SK-N-SH (cell line): ENCODE measurements at regions not wholly inside any gene's neighbourhood (a gene's known extent, or its start where the extent isn't known, plus 50 kb on each side); places are given as distances from the start of the nearest gene placed in this dataset.

Source experiments
- CTCF ChIA-PET: fragments of 300-600, 350-600 bp; formaldehyde crosslinking; extraction: SDS; loops from one replicate; lab custom pipeline; 2021; lab: Yijun Ruan, JAX
- POLR2A ChIA-PET: fragments of 350-600 bp; sonication (Branson Sonifier 250); formaldehyde crosslinking; extraction: SDS; loops from one replicate; lab custom pipeline; 2020; ENCODE audit warnings: antibody characterized with exemption, inconsistent platforms; lab: Yijun Ruan, JAX
- DNase-seq: peaks from one replicate; pipeline ENCODE4 v3.0.0; 2012
- H2AFZ ChIP-seq: fragments of 200-600 bp; sonication (generic); 2 replicates; pipeline ENCODE4 v1.8.1; 2016; ENCODE audit warnings: antibody characterized with exemption, mild to moderate bottlenecking, low read depth
- H3F3A ChIP-seq: fragments of 200-600 bp; sonication (generic); replicated peaks from 2 replicates; pipeline ENCODE3; 2016; ENCODE audit warnings: antibody characterized with exemption, mild to moderate bottlenecking; ENCODE audit not compliant: insufficient read depth
- H3K27ac ChIP-seq, 2 experiments: fragments of 200-500 bp in 1 of 2; fragments of 200-600 bp in 1 of 2; sonication (Bioruptor generic) in 1 of 2; sonication (generic), shearing (Covaris generic) in 1 of 2; 2 replicates each; pipeline versions ENCODE4 v1.5.1 to v1.6.1; 2014 to 2016; ENCODE audit warnings: low read depth in 2 of 2, inconsistent platforms in 1 of 2, low read length in 1 of 2, mild to moderate bottlenecking in 1 of 2, mixed read lengths in 1 of 2
- H3K27me3 ChIP-seq: fragments of 200-600 bp; sonication (generic), shearing (Covaris generic); 2 replicates; pipeline ENCODE4 v1.6.1; 2016; ENCODE audit warnings: mixed run types; ENCODE audit not compliant: insufficient read depth
- H3K36me3 ChIP-seq, 2 experiments: fragments of 200-500 bp in 1 of 2; fragments of 200-600 bp in 1 of 2; sonication (Bioruptor generic) in 1 of 2; sonication (generic) in 1 of 2; replicated peaks in 1 of 2; 2 replicates each; pipeline versions ENCODE3 to v1.5.1; 2014 to 2016; ENCODE audit warnings: low read length in 1 of 2, mild to moderate bottlenecking in 1 of 2; ENCODE audit not compliant: insufficient read depth in 2 of 2, control insufficient read depth in 1 of 2
- H3K4me1 ChIP-seq, 2 experiments: fragments of 200-500 bp in 1 of 2; fragments of 200-600 bp in 1 of 2; sonication (Bioruptor generic) in 1 of 2; sonication (generic), shearing (Covaris generic) in 1 of 2; 2 replicates each; pipeline versions ENCODE4 v1.5.1 to v1.6.1; 2014 to 2016; ENCODE audit warnings: low read depth in 1 of 2, low read length in 1 of 2, mixed run types in 1 of 2; ENCODE audit not compliant: insufficient read depth in 2 of 2, control insufficient read depth in 1 of 2
- H3K4me2 ChIP-seq: fragments of 200-600 bp; sonication (generic), shearing (Covaris generic); 2 replicates; pipeline ENCODE4 v1.6.1; 2017; ENCODE audit warnings: mixed run types
- H3K4me3 ChIP-seq, 2 experiments: fragments of 200-500 bp in 1 of 2; fragments of 200-600 bp in 1 of 2; sonication (Bioruptor generic) in 1 of 2; sonication (generic), shearing (Covaris generic) in 1 of 2; 2 replicates each; pipeline versions ENCODE4 v1.5.1 to v1.8.1; 2014 to 2016; ENCODE audit warnings: low read depth in 2 of 2, inconsistent platforms in 1 of 2, low read length in 1 of 2, mild to moderate bottlenecking in 1 of 2, mixed read lengths in 1 of 2, moderate library complexity in 1 of 2
- H3K79me2 ChIP-seq: fragments of 200-600 bp; sonication (generic); 2 replicates; pipeline ENCODE4 v1.8.1; 2017; ENCODE audit warnings: mild to moderate bottlenecking; ENCODE audit not compliant: insufficient read depth
- H3K9ac ChIP-seq: fragments of 200-600 bp; sonication (generic); 2 replicates; pipeline ENCODE4 v1.6.1; 2017; ENCODE audit warnings: mixed run types
- H3K9me2 ChIP-seq: fragments of 200-600 bp; sonication (generic); 2 replicates; pipeline ENCODE4 v1.6.1; 2017; ENCODE audit warnings: mixed run types
- H3K9me3 ChIP-seq: fragments of 200-600 bp; sonication (generic); 2 replicates; pipeline ENCODE4 v1.6.1; 2017; ENCODE audit warnings: mixed run types, mild to moderate bottlenecking, moderate library complexity
- H4K20me1 ChIP-seq: fragments of 200-600 bp; sonication (generic); 2 replicates; pipeline ENCODE4 v1.6.1; 2017; ENCODE audit warnings: mild to moderate bottlenecking, mixed run types; ENCODE audit not compliant: insufficient read depth
- ELF1 ChIP-seq: IDR thresholded peaks from 2 replicates; pipeline ENCODE4 v1.4.0; 2012
- FOXM1 ChIP-seq: IDR thresholded peaks from 2 replicates; pipeline ENCODE4 v1.4.0; 2012; ENCODE audit warnings: low read depth, mild to moderate bottlenecking
- WGBS: methylation state at CpG from one replicate; pipeline ENCODE4 v1.1.6; 2017; ENCODE audit warnings: low lambda C conversion rate; 5-methylcytosine and 5-hydroxymethylcytosine counted together
- TF ChIP-seq, protein P1 (sequence below): IDR thresholded peaks from 2 replicates; pipeline ENCODE4 v1.6.1; 2012; ENCODE audit warnings: mild to moderate bottlenecking, low read depth, low read length, moderate library complexity

DNA sequence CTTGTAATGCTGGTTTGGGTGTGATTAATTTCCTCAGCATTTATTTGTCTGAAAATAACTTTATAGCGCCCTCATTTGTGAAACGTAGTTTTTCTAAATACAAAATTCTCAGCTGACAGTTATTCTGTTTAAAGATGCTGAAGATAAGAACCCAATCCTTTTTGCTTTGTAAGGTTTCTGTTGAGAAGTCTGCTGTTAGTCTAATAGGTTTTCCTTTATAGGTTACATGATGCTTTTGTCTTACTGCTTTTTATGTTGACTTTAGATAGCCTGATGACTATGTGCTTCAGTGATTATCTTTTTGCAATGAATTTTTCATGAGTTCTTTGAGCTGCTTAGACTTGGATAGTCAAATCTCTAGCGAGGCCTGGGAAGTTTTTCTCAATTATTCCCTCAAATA is 168.6 kb upstream of the PDE3A start:
- H3K9me2 ChIP-seq: no peaks in the 10 kb centered on the region

DNA sequence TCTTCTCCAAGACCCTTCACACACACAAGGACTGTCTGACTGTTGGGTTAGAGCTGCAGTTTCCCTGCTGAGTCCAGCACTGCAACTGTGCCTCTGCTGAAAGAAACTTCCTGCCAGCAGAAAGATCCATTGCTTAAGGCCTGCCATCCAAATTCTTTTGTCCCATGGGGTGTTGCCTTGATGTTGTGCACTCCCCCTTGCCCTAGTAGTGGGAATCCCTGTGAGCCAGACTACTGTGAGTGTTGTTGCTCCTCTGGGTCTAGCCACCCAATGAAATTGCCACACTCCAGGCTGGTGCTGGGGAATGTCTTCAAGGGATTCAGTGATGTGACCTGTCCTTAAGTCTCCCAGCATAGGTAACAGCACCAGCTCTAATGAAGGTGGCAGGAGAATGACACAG is 166.6 kb upstream of the PDE3A start:
- H4K20me1 ChIP-seq: no peaks in the 10 kb centered on the region
- CTCF ChIA-PET: interaction anchor here (0.9 to 1.0 kb wide), 2 partner anchors 10 to 286 kb away, joined by 3 read pairs; no protein-coding TSS in a partner anchor
- H3K9ac ChIP-seq: no peak overlapping the region
- H3K4me2 ChIP-seq: no peak overlapping the region
- no peaks in the 10 kb centered on the region for H3K9me3 ChIP-seq
- H3K27me3 ChIP-seq: no peaks in the 10 kb centered on the region
- no peak for TF ChIP-seq ELF1
- POLR2A ChIA-PET: no interaction called here
- H2AFZ ChIP-seq: no peak overlapping the region
- no peaks in the 10 kb centered on the region for H3K9me2 ChIP-seq
- no peak overlapping the region for H3K27ac ChIP-seq
- H3K36me3 ChIP-seq: no peaks in the 10 kb centered on the region
- H3K4me1 ChIP-seq: no peaks in the 10 kb centered on the region; a peak in 1 of 4 replicates
- H3F3A ChIP-seq: no peaks in the 10 kb centered on the region
- no peak for DNase-seq
- no peaks in the 10 kb centered on the region for H3K79me2 ChIP-seq
- H3K4me3 ChIP-seq: no peak overlapping the region

More for the DNA sequence above, 168.6 kb upstream of the PDE3A start:
- Histone ChIP-seq H4K20me1 (no peaks in the 10 kb centered on the region), H3K27me3 (no peaks in the 10 kb centered on the region), H3K79me2 (no peaks in the 10 kb centered on the region), H3K27ac (no peak overlapping the region), H3K9me3 (no peaks in the 10 kb centered on the region), H3K4me3 (no peak overlapping the region), H2AFZ (no peak overlapping the region), H3K9ac (no peak overlapping the region), H3K36me3 (no peaks in the 10 kb centered on the region), H3K4me2 (no peak overlapping the region), H3K4me1 (no peaks in the 10 kb centered on the region), H3F3A (no peaks in the 10 kb centered on the region)
- DNase-seq: no peak
- ChIA-PET CTCF (no interaction called here), POLR2A (no interaction called here)
- TF ChIP-seq FOXM1: no peak
- WGBS: 59% methylated on average over 3 of the region's 3 CpGs

DNA sequence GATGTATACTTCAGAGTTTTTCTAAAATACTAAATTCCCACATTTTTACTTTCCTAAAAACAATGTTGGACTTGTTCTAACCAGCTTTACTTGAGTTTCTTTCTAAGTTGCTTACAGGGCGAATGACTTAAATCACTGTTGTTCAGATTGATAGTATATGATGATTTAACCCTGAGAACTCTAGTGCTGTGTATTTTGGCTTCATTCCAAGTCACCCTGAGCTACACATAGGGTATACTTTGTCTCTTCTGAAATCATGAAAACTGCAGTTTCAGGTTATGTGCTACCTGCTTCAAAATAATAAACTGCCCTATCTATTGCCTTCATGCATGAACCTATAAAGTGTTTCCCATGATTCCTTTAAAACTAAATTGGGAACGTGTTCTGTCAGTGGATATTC is 162.5 kb upstream of the PDE3A start:
- Histone ChIP-seq H4K20me1 (no peaks in the 10 kb centered on the region), H3K4me3 (no peak overlapping the region)
- TF ChIP-seq, protein P1, sequence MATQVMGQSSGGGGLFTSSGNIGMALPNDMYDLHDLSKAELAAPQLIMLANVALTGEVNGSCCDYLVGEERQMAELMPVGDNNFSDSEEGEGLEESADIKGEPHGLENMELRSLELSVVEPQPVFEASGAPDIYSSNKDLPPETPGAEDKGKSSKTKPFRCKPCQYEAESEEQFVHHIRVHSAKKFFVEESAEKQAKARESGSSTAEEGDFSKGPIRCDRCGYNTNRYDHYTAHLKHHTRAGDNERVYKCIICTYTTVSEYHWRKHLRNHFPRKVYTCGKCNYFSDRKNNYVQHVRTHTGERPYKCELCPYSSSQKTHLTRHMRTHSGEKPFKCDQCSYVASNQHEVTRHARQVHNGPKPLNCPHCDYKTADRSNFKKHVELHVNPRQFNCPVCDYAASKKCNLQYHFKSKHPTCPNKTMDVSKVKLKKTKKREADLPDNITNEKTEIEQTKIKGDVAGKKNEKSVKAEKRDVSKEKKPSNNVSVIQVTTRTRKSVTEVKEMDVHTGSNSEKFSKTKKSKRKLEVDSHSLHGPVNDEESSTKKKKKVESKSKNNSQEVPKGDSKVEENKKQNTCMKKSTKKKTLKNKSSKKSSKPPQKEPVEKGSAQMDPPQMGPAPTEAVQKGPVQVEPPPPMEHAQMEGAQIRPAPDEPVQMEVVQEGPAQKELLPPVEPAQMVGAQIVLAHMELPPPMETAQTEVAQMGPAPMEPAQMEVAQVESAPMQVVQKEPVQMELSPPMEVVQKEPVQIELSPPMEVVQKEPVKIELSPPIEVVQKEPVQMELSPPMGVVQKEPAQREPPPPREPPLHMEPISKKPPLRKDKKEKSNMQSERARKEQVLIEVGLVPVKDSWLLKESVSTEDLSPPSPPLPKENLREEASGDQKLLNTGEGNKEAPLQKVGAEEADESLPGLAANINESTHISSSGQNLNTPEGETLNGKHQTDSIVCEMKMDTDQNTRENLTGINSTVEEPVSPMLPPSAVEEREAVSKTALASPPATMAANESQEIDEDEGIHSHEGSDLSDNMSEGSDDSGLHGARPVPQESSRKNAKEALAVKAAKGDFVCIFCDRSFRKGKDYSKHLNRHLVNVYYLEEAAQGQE: no peak
- TF ChIP-seq, all 33 proteins: peak for 0
- DNase-seq: no peak
- 88% methylated on average over 2 of the region's 2 CpGs for WGBS
- Histone ChIP-seq H3K4me1 (no peaks in the 10 kb centered on the region; a peak in 1 of 4 replicates), H3K9me2 (no peaks in the 10 kb centered on the region), H3K36me3 (no peaks in the 10 kb centered on the region), H3K9ac (no peak overlapping the region), H2AFZ (no peak overlapping the region), H3K27me3 (no peaks in the 10 kb centered on the region), H3K9me3 (no peaks in the 10 kb centered on the region), H3K79me2 (no peaks in the 10 kb centered on the region), H3K27ac (no peak overlapping the region), H3K4me2 (no peak overlapping the region), H3F3A (no peaks in the 10 kb centered on the region)
- POLR2A ChIA-PET: no interaction called here
- CTCF ChIA-PET: interaction anchor here (0.8 to 1.4 kb wide), 4 partner anchors 16 to 448 kb away, joined by 3 to 4 read pairs (median 3); no protein-coding TSS in a partner anchor
